LoVo (cell line): ENCODE measurements at regions not wholly inside any gene's neighbourhood (a gene's known extent, or its start where the extent isn't known, plus 50 kb on each side); places are given as distances from the start of the nearest gene placed in this dataset.

Source experiments
- DNase-seq: peaks from one replicate; pipeline ENCODE4 v3.0.0-alpha.2; 2016; ENCODE audit warnings: low spot score

DNA sequence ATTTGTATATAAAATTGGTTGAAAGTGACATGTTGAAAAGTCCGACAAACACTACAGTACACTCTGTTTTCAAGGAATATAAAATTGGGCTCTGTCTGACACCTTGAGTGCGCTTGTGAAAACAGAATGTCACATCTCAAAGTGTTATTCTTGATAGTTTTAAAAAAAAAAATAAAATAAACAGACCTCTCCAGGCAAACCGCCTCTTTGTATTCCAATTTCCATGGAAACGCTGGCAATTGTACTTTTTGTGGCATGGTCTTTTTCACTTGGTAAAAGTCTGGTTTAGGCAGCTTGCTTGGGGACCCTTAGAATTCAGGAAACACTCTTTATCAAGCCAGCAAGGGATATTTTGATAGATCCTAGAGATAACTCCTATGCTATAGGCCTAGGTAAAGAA, 302.5 kb downstream of the RAB28 start:
- DNase-seq: no peak

DNA sequence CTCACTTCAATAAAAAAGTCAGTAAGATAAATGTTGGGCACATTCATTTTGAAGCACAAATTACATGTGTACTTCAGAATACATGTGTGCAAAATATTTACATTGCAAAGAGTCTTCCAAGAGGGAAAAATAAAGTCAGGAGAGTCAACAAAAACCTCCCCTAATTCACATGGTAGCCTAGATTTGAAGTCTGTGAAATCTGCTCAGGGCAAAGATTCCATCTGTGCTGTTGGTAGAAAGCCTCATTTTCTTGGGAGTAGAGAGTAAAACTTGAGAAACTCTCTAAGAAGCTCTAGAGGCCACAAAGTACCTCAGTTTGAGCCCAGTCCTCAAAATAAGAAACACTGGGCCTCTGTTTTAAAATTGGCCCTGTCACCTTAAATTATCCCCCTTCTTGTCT, 303.4 kb downstream of the RAB28 start:
- no peak for DNase-seq

DNA sequence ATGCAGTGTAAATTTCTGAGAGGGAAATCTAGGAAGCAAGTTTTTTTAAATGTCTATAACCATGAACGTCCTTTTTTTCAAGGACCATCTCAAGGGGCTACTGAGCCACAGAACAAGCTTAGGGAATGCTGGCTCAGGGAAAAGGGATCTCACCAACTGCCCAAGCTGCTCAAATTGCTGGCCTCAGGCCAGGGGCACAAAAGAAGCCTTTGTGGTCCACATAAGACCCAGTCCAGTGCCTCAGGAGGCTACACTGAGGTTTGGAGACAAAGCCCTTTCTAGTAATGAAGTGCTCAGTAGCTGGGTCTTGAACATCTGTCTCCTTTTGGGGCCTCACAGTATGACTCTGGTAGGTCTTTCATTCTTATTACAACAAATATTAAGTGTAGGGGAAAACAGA, 305.5 kb downstream of the RAB28 start:
- no peak for DNase-seq

GRCh38 chr4:13176741-13177142, 307.4 kb downstream of the RAB28 start:
- DNase-seq: no peak

DNA sequence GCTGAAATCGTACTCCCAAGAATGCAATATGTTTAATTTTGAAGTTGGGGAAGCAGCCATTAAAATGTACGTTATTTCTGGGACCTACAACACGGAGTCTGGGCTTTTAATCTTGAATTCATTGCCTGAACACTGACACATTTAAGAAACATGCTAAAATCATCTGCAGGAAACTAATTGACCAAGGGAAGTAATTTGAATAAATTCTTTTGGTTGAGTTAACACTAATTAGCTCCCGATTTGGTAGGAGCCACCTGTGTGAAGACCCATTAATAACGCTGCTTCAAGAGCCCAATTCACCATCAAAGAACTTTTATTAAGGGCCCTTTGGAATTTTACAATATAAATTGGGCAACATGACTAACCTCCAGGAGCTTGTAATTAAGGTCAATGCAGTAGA, 309.2 kb downstream of the RAB28 start:
- DNase-seq: no peak

DNA sequence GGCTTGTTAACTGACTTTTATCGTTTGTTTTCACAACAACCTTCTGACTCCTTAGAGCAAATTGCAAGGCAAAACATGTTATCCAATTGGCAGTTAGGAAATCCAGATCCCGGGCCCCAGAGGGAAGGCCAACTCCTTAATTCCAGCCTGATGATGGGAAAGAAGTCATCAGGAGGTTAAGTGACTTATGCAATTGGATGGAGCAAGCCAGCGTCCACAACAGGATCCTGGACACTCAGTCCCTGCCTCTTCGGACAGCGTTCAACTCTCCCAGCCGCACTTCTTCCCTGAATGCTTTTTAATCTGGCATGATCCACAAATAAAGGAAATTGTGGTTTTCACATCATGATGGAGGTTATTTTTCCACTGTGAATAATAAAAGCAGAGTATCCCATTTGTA, 310.1 kb downstream of the RAB28 start:
- DNase-seq: no peak

DNA sequence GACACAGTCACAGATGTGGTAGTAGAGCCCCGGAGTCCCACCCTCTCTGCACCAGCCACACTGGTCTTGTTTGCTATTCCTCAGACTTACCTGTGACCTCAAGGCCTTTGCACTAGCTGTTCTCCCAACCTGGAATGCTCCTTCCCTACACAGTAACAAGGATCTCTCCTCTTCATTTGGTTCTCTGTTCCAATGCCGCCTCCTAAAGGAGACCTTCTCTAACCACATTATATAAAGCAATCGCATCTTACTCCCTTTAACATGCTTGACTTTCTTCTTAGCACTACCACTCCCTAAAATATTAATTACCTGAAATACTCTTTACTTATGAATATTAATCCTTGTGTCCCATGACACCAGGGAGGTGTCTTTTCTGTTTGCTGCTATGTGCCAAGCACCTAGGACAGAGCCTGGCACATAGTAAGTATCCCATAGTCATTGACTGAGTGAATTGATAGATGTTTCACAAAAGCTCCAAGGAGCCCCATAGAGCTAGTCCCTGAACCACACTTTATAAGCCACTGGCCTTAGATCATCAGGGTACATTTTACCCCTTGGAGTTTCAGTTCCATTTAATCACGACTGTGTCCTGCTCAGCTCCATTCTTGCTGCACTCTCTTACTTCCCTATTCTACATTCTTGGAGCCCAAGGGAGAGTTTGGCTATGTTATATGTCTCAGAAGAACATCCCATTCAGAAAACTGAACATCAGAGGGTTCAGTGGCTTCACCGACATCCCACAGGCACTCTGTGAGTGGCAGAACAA, 312.7 kb downstream of the RAB28 start:
- no peak for DNase-seq

GRCh38 chr4:13169731-13170525, 314.2 kb downstream of the RAB28 start:
- DNase-seq: no peak

DNA sequence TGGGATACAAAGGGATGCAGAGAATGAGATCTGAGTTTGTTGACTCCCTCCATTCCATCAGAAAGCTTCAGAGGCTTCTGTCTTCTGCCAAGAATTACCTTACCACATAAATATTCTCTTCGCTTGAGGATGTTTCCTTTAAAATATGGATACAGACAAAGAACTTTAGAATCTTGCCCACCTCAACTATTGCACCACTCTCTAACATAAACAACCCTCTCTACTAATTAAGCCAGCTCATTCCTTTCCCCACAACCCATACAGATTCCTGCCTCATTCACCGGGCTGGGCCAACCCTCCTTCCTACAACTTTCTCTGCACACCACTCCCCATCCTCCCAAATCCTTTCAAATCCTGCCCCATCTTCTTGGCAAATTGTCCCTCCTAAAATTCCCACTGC, 315.8 kb downstream of the RAB28 start:
- no peak for DNase-seq

- DNase-seq: no peak
These were observed 317.9 kb downstream of the RAB28 start for GRCh38 chr4:13166214-13166613.

GRCh38 chr4:13164783-13165331, 319.3 kb downstream of the RAB28 start:
- DNase-seq: no peak

DNA sequence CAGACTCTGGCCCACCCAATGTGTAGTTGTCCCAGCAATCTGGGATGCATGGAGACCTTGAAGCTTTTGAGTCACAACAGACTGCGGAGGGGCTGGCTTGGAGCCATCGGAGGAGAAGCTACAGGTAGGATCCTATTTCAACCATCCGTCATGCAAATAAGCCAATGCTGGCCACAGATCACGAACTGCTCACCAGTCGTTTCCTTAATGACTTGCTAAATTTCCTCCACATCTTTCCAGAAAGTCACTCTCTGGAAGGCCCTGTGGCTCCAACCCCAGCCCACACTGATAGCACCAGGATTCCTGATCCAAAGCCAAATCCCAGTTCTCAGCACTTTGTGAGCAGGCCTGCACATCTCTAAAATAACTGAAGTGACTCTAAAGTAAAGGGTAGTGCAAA, 321.3 kb downstream of the RAB28 start:
- no peak for DNase-seq

- DNase-seq: no peak
These were observed 323.2 kb downstream of the RAB28 start for GRCh38 chr4:13160920-13161319.

DNA sequence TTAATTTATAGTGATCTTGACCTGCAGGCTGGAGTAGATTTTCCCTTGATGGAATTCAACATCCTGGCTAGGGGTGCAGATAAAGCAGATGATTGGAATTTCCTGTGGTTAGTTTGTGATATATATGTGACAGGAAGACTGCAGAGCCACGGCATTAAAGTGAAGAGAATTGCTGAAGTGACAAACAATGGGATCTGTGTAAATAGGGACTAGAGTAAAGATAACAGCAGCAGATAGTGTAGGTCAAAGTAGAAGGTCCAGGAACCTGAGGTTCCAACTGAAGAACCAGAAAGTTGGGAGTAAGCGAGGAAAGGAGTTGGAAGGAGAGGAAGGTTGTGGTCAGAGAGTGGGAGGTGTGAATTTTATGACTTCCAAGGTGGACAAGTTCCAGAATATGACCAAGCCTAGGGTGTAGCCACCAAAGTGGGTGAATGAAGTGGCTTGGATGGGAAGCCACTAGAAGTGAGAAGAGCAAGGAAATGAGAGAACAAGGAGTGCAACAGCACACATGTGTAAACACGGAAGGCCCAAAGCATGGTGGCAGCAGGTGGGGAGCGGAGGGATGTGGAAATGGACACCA, 325.0 kb downstream of the RAB28 start:
- peak; percentile 4 for DNase-seq

GRCh38 chr4:13151194-13151593, 332.9 kb downstream of the RAB28 start:
- peak; percentile 1 for DNase-seq

DNA sequence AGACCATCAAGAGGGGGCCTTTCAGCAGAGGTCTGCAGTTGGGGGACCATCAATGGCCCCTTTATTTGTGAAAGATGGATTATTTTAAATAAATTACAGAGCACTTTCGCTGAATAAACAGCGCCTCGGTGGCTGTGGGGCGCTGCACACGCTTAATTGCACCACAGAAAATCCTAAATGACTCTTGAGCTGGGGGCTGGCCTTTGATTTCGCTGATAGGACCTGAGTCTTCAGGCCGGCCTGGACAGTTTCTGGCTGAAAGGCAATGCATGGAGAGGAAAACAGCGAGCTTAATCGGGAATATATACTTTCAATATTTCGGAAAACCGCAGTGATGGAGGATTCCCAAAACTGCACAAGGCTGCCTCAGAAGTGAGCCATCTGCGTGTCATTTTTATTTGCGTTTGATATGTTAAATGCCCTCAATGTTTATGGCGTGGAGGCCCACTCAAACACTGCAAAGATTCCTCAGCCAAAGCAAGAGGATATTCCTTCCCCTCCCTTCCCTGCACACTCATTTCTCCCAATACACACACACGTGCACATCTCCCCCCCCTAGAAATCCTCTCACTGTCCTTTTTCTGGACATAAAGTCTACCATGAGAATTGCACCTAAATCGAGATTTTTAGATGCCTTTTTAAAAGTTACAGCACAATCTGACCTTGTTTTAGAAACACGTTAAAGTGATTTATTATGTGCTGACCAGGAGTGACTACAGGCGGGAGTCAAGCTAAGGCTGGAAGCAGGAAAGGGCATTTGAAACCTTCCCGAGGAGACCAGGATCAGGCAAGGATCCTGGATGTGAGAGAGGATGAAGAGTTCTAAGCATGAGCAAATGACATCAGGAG, 340.7 kb downstream of the RAB28 start:
- no peak for DNase-seq

- DNase-seq: no peak
These were observed 341.4 kb downstream of the RAB28 start for GRCh38 chr4:13142726-13143125.

DNA sequence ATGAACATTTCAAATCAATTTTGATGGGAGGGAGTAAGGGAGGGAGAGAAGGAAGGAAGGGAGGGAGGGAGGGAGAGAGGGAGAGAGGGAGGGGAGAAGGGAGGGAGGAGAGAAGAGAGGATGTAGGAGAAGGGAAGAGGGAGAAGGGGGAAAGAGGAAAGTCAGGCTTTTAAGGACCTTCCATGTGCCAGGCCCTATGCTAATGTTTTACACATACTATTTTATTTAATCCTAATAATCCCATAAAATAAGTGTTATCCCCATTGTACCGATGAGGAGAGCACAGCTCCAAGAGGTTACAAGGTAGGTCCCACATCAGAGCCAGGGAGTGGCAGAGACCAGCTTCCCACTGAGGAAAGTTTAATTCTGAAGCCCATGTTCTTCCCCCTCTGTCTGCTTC, 341.9 kb downstream of the RAB28 start:
- no peak for DNase-seq

DNA sequence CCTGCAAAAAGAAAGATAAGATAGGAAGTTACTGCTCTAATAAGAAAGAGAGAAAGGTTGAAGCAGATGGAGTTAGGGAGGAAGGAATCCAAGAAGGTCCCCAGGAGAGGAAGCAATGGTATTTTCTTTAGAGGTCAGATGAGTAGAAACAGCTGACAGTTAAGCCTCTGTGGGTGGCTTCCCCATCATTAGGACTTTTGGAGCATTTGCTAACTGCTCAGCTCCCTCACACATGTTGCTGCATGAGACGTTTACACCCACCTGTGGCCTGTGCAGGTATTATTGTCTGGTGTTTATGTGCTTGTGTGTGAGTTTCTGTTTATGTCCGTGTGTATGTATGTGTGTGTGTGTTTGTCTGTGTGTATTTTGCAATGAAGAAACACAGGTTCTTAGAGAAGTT, 346.8 kb downstream of the RAB28 start:
- no peak for DNase-seq

- no peak for DNase-seq
These were observed 350.4 kb downstream of the RAB28 start for GRCh38 chr4:13133700-13134099.

GRCh38 chr4:13130848-13131247, 353.3 kb downstream of the RAB28 start:
- no peak for DNase-seq

DNA sequence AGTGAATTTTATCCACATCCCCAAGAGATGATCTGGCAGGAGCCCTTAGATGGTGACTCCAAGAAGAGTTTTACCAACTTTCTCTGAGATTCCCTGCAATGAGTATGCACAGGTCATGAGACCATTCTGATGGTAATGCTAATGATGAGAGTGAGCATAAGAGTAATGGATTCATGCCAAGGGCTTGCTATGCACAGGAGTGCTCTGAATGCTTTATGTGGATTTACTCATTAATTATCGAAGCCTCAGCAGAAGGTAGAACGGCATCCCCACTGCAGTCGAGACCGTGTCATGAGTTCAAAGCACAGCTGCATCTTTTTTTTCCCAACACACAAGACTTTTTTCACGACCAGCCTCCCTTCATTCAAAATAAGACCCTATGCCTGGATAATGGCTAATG, 355.0 kb downstream of the RAB28 start:
- no peak for DNase-seq
